BJ (cell line): ENCODE measurements at regions not wholly inside any gene's neighbourhood (a gene's known extent, or its start where the extent isn't known, plus 50 kb on each side); places are given as distances from the start of the nearest gene placed in this dataset.

Source experiments
- CTCF ChIA-PET: fragments of 350-600 bp; formaldehyde crosslinking; extraction: SDS; loops from one replicate; lab custom pipeline; 2021; ENCODE audit warnings: antibody characterized with exemption, inconsistent platforms; lab: Yijun Ruan, JAX
- POLR2A ChIA-PET: fragments of 300-600 bp; sonication (Branson Sonifier 250); formaldehyde crosslinking; extraction: SDS; loops from one replicate; lab custom pipeline; 2021; ENCODE audit warnings: antibody characterized with exemption; lab: Charles Lee
- DNase-seq: peaks from one replicate; pipeline ENCODE4 v3.0.0-alpha.2; 2011; ENCODE audit warnings: low read depth
- H3K27me3 ChIP-seq: 2 replicates; pipeline ENCODE4 v1.6.0; 2011; ENCODE audit warnings: low read length; ENCODE audit not compliant: control insufficient read depth, insufficient read depth
- H3K36me3 ChIP-seq: 2 replicates; pipeline ENCODE4 v1.5.1; 2011; ENCODE audit warnings: low read length; ENCODE audit not compliant: control insufficient read depth, insufficient read depth
- H3K4me3 ChIP-seq: 2 replicates; pipeline ENCODE4 v1.5.1; 2011; ENCODE audit warnings: low read depth, mild to moderate bottlenecking, control low read depth, low read length
- CTCF ChIP-seq: IDR thresholded peaks from 2 replicates; pipeline ENCODE4 v1.5.1; 2011; ENCODE audit warnings: low read depth, mild to moderate bottlenecking, control low read depth, inconsistent platforms, low read length, moderate library complexity; ENCODE audit not compliant: insufficient read depth

- no peak for DNase-seq
- POLR2A ChIA-PET = no interaction called here
- TF ChIP-seq CTCF = no peak
Measured at GRCh38 chr10:88207121-88207546, 343.7 kb downstream of the PTEN start.

GRCh38 chr10:88209231-88209630, 345.8 kb downstream of the PTEN start:
- DNase-seq = no peak
- no peak for TF ChIP-seq CTCF
- no peak overlapping the region for H3K4me3 ChIP-seq
- H3K27me3 ChIP-seq = no peaks in the 10 kb centered on the region
- ChIA-PET CTCF (interaction anchor here (0.6 to 1.6 kb wide), 5 partner anchors 10 to 348 kb away, joined by 3 to 6 read pairs (median 4); no protein-coding TSS in a partner anchor), POLR2A (no interaction called here)
- no peaks in the 10 kb centered on the region for H3K36me3 ChIP-seq

More at GRCh38 chr10:88207121-88207546, 343.7 kb downstream of the PTEN start:
- no peaks in the 10 kb centered on the region for H3K36me3 ChIP-seq
- CTCF ChIA-PET = no interaction called here
- no peak overlapping the region for H3K4me3 ChIP-seq
- H3K27me3 ChIP-seq = no peaks in the 10 kb centered on the region

GRCh38 chr10:88209837-88210561, 346.6 kb downstream of the PTEN start:
- no peak for DNase-seq
- no peak overlapping the region for H3K4me3 ChIP-seq
- H3K27me3 ChIP-seq = no peaks in the 10 kb centered on the region
- ChIA-PET POLR2A (no interaction called here), CTCF (interaction anchor here (0.8 to 1.6 kb wide), 6 partner anchors 9 to 359 kb away, joined by 3 to 6 read pairs (median 4); no protein-coding TSS in a partner anchor)
- H3K36me3 ChIP-seq = no peaks in the 10 kb centered on the region
- no peak for TF ChIP-seq CTCF

- no peak for DNase-seq
- TF ChIP-seq CTCF = no peak
- CTCF ChIA-PET = no interaction called here
- H3K36me3 ChIP-seq = no peaks in the 10 kb centered on the region
- POLR2A ChIA-PET = no interaction called here
- no peaks in the 10 kb centered on the region for H3K27me3 ChIP-seq
- H3K4me3 ChIP-seq = no peak overlapping the region
Measured at GRCh38 chr10:88211230-88211629, 347.8 kb downstream of the PTEN start.

GRCh38 chr10:88212069-88212468, 348.6 kb downstream of the PTEN start:
- Histone ChIP-seq H3K27me3 (no peaks in the 10 kb centered on the region), H3K4me3 (no peak overlapping the region), H3K36me3 (no peaks in the 10 kb centered on the region)
- no peak for DNase-seq
- ChIA-PET POLR2A (no interaction called here), CTCF (interaction anchor here (0.6 kb wide), 1 partner anchor 95 kb away, joined by 3 read pairs; no protein-coding TSS in a partner anchor)
- TF ChIP-seq CTCF = no peak
